ENCODE measurements at regions not wholly inside any gene's neighbourhood (a gene's known extent, or its start where the extent isn't known, plus 50 kb on each side); places are given as distances from the start of the nearest gene placed in this dataset.

DNA sequence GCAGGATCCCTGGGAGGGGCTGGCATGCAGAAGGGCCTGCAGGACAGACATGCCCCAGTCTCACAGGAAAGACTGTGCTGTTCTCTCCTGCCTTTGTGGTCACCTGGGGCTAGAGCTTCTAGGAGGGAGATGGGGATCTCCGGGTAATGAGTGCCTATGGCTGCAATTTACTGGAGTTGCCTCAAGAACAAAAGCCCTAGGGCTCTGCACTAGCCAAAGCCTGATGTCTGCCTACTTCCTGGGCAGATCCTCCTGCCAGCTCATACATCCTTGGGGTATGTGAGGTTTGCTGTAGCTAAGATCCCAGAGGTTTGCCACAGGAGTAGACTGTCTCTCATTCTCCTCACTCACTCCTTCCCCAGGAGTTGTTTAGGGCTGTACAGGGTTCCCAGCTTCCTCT lies 106.9 kb upstream of the PPFIA2 start:
- H3K36me3 ChIP-seq = no peaks in the 10 kb centered on the region
- TF ChIP-seq CTCF (IDR thresholded peaks at IDR 0.05) (no peak), POLR2A (IDR thresholded peaks at IDR 0.05) (no peak)
- H3K4me1 ChIP-seq = no peaks in the 10 kb centered on the region
- no peak for ATAC-seq
- H3K27ac ChIP-seq = no peak overlapping the region
- H3K27me3 ChIP-seq = no peaks in the 10 kb centered on the region
- H3K9me3 ChIP-seq = no peaks in the 10 kb centered on the region
- 80 to 86% (median 82%) methylated on average over 1 of the region's 1 CpG for WGBS, 4 donors
- intact Hi-C loops (cut with DNase I) = no loop called here
- no peak for DNase-seq
- no peak overlapping the region for H3K4me3 ChIP-seq

DNA sequence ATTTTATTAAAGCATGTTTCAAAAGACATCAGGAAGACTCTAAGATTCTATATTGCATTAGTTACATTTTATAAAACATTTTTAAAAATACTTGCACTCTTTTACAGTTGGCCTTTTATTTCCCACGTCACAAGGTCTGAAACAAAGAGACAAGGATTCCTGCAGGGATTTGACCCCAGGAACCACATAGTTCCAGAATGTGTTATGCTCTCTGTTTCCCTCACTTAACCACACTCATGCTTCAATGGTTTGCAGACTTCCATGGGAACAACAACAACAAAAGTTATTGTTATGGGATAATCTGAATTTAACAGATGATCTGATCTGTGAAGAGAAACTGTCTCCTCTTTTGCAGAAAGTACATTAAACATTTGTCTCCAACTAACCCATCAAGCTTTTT lies 104.3 kb upstream of the PPFIA2 start:
- DNase-seq = no peak
- Histone ChIP-seq H3K4me3 (no peak overlapping the region), H3K36me3 (no peaks in the 10 kb centered on the region), H3K9me3 (no peaks in the 10 kb centered on the region), H3K4me1 (no peaks in the 10 kb centered on the region), H3K27ac (no peak overlapping the region), H3K27me3 (no peaks in the 10 kb centered on the region)
- intact Hi-C loops (cut with DNase I) = no loop called here
- 45 to 66% (median 48%) methylated on average over 1 of the region's 1 CpG for WGBS, 4 donors
- ATAC-seq = no peak
- TF ChIP-seq CTCF (IDR thresholded peaks at IDR 0.05) = no peak
- no peak for TF ChIP-seq POLR2A (IDR thresholded peaks at IDR 0.05)

DNA sequence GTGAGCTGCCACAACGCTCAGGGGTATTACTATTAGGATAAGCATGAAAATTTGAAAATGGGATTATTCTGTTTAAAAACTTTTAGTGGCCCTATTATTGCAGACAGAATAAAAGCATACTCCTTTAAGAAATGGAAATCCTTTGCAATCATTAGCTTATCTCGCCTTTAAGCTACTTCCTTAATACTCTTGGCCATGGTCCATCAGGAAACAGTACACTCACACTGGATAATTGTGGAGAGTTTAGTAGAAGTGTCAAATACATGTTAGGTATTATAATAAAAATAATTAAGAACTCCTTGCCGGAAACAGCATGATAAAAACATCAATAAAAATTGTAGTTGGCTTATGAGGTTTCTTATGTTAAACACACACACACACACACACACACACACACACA lies 100.4 kb upstream of the PPFIA2 start:
- no peak overlapping the region for H3K27ac ChIP-seq
- H3K9me3 ChIP-seq = no peaks in the 10 kb centered on the region
- TF ChIP-seq POLR2A (IDR thresholded peaks at IDR 0.05) (no peak), CTCF (IDR thresholded peaks at IDR 0.05) (no peak)
- intact Hi-C loops (cut with DNase I) = no loop called here
- no peak for ATAC-seq
- no peaks in the 10 kb centered on the region for H3K4me1 ChIP-seq
- no peaks in the 10 kb centered on the region for H3K36me3 ChIP-seq
- DNase-seq = no peak
- H3K27me3 ChIP-seq = no peaks in the 10 kb centered on the region
- 27 to 35% (median 29%) methylated on average over 3 of the region's 3 CpGs for WGBS, 4 donors
- H3K4me3 ChIP-seq = no peak overlapping the region

- Histone ChIP-seq H3K9me3 (no peaks in the 10 kb centered on the region), H3K4me1 (no peaks in the 10 kb centered on the region), H3K27ac (no peak overlapping the region), H3K4me3 (no peak overlapping the region), H3K27me3 (no peaks in the 10 kb centered on the region), H3K36me3 (no peaks in the 10 kb centered on the region)
- DNase-seq = no peak
- intact Hi-C loops (cut with DNase I) = no loop called here
- ATAC-seq = no peak
- TF ChIP-seq POLR2A (IDR thresholded peaks at IDR 0.05) (no peak), CTCF (IDR thresholded peaks at IDR 0.05) (no peak)
Observed at GRCh38 chr12:81843599-81843998, 84.4 kb upstream of the PPFIA2 start.
